ENCODE measurements at regions not wholly inside any gene's neighbourhood (a gene's known extent, or its start where the extent isn't known, plus 50 kb on each side); places are given as distances from the start of the nearest gene placed in this dataset.

DNA sequence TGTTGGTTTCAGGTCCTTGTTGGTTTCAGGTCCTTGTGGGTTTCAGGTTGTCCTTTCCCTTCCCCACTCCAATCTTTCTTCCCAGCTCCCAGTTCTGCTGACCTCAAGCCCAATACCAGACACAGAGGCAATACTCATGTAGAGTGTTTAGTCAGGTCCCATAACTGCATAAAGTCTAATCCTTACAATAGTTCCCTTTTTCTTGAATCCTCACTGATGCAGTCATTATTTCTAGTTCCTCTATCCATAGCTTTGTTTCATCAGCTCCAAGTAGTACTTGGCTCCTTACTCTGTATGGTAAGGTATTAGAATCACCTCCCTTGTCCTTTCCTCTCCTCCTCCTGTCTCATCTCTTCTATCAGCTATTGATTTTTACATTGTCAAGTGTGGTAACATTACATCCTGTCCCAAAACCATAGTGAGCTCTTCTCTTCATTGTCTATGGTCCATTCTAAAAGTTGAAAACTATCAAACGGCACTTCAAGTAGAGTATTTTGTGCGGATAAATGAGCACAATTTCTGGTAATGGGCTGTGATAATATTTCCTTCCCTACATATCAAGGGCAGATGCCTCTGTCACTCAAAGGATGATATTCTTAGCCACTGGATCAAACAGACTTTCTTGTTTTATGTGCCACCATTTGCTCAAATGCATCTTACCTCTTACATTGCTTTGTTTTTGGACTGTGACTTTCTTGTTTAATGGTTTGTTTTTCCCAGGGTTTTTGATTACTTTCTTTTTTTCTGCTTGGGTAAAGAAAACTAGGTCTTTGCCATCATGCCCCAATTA, 57.2 kb upstream of the JDP2 start:
- ChIA-PET POLR2A (no interaction called here), CTCF (interaction anchor here (0.8 to 1.4 kb wide), 4 partner anchors 9 to 119 kb away, joined by 3 read pairs; no protein-coding TSS in a partner anchor)
- Histone ChIP-seq H3K36me3 (ENCODE audit: control insufficient read depth, insufficient read depth, low read length) (no peaks in the 10 kb centered on the region), H3K4me3 (ENCODE audit: low read depth, low read length) (no peak overlapping the region), H3K27me3 (ENCODE audit: control insufficient read depth, insufficient read depth, low read length) (peaks cover 19% of the 10 kb centered on the region)
- no peak for DNase-seq (ENCODE audit: low read depth)
- TF ChIP-seq, protein P1, sequence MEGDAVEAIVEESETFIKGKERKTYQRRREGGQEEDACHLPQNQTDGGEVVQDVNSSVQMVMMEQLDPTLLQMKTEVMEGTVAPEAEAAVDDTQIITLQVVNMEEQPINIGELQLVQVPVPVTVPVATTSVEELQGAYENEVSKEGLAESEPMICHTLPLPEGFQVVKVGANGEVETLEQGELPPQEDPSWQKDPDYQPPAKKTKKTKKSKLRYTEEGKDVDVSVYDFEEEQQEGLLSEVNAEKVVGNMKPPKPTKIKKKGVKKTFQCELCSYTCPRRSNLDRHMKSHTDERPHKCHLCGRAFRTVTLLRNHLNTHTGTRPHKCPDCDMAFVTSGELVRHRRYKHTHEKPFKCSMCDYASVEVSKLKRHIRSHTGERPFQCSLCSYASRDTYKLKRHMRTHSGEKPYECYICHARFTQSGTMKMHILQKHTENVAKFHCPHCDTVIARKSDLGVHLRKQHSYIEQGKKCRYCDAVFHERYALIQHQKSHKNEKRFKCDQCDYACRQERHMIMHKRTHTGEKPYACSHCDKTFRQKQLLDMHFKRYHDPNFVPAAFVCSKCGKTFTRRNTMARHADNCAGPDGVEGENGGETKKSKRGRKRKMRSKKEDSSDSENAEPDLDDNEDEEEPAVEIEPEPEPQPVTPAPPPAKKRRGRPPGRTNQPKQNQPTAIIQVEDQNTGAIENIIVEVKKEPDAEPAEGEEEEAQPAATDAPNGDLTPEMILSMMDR (IDR thresholded peaks at IDR 0.05; ENCODE audit: insufficient read depth, low read depth, low read length) = no peak

DNA sequence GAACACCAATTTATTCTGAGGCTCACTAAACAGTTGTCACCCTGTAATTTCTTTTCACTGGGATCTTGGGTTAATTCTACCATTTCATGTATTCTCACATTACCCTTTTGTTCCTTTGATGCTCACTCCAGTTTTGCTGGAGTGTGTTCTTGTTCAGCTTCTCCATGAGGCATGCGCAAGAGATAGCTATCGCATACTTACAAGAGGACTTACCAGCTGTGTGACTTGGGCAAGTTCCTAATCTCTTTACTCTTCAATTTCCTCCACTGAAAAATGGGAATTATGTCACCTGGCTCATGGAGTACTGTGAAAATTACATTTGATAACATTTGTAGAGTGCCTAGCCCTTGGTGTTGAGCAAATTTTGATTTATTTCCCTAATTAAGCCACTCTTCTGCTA, 56.5 kb upstream of the JDP2 start:
- H3K36me3 ChIP-seq (ENCODE audit: control insufficient read depth, insufficient read depth, low read length) = no peaks in the 10 kb centered on the region
- no peak for DNase-seq (ENCODE audit: low read depth)
- ChIA-PET POLR2A (no interaction called here), CTCF (interaction anchor here (0.8 to 1.1 kb wide), 2 partner anchors 10 to 66 kb away, joined by 3 read pairs; no protein-coding TSS in a partner anchor)
- peaks cover 20% of the 10 kb centered on the region for H3K27me3 ChIP-seq (ENCODE audit: control insufficient read depth, insufficient read depth, low read length)
- no peak overlapping the region for H3K4me3 ChIP-seq (ENCODE audit: low read depth, low read length)
- TF ChIP-seq, protein P1 (IDR thresholded peaks at IDR 0.05; ENCODE audit: insufficient read depth, low read depth, low read length) = no peak

DNA sequence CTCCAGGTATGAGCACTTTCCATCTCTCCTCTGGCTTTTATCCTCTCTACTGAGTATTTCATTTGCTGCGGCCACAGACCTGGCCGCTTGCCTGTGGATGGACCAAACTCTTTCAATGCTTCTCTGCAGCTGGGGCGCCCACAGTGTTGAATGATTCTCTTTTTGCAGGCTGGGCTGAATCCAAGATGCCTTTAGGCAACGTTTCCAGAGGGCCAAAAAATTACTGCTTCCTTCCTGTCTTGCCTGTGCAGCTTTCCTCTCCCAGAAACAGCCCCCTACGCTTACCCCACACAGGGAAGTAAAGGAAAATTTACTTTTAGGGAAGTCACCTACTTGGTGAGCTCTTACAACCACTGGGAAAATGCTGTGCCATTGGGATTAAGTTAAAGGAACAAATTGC, 55.6 kb upstream of the JDP2 start:
- POLR2A ChIA-PET = no interaction called here
- Histone ChIP-seq H3K4me3 (ENCODE audit: low read depth, low read length) (no peak overlapping the region), H3K36me3 (ENCODE audit: control insufficient read depth, insufficient read depth, low read length) (no peaks in the 10 kb centered on the region), H3K27me3 (ENCODE audit: control insufficient read depth, insufficient read depth, low read length) (peaks cover 19% of the 10 kb centered on the region)
- CTCF ChIA-PET = interaction anchor here (0.7 to 0.9 kb wide), 2 partner anchors 17 to 108 kb away, joined by 3 to 4 read pairs; no protein-coding TSS in a partner anchor
- TF ChIP-seq, protein P1 (IDR thresholded peaks at IDR 0.05; ENCODE audit: insufficient read depth, low read depth, low read length) = no peak
- no peak for DNase-seq (ENCODE audit: low read depth)

DNA sequence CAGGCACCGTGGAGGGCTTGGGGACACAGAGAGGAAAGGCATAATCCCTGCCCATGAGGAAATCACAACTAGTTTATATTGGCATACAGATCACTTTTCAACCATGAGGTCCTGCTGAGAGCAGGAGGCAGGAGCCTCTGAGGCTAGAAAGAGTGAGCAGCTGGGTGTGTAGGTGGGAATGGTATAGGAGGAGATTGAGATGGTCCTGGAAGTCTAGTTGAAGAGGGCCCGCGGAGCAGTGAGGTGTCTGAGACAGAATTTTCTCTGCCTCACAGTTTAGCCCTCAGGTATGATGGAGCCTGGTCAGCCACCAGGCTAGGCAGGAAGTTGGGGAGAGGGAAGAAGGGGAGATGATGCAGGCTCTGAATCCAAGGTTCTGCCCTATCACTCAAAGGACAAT, 54.7 kb upstream of the JDP2 start:
- Histone ChIP-seq H3K27me3 (ENCODE audit: control insufficient read depth, insufficient read depth, low read length) (peaks cover 17% of the 10 kb centered on the region), H3K4me3 (ENCODE audit: low read depth, low read length) (no peak overlapping the region), H3K36me3 (ENCODE audit: control insufficient read depth, insufficient read depth, low read length) (no peaks in the 10 kb centered on the region)
- DNase-seq (ENCODE audit: low read depth) = no peak
- TF ChIP-seq, protein P1 (IDR thresholded peaks at IDR 0.05; ENCODE audit: insufficient read depth, low read depth, low read length) = no peak
- POLR2A ChIA-PET = no interaction called here
- CTCF ChIA-PET = no interaction called here

DNA sequence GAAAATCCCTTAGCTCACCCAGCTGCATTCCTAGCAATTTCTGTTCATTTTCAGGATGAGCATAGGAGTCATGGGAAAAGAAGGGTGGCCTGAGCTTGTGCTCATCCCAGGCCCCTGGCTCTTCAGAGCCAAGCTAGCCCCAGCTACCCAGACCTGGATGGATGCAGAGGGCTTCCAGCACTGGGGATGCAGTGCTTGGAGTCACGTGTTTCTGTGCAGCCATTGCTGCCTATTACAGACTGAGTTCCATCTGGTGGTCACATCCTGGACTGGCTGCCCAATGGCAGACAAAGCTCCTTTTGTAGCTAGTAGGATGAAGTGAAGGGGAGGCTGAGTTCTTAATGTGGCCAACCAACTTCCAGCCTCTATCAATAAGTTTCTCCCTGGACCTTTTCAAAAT, 54.2 kb upstream of the JDP2 start:
- DNase-seq (ENCODE audit: low read depth) = no peak
- TF ChIP-seq, protein P1 (IDR thresholded peaks at IDR 0.05; ENCODE audit: insufficient read depth, low read depth, low read length) = no peak
- ChIA-PET POLR2A (no interaction called here), CTCF (no interaction called here)
- Histone ChIP-seq H3K27me3 (ENCODE audit: control insufficient read depth, insufficient read depth, low read length) (peaks cover 17% of the 10 kb centered on the region), H3K36me3 (ENCODE audit: control insufficient read depth, insufficient read depth, low read length) (no peaks in the 10 kb centered on the region), H3K4me3 (ENCODE audit: low read depth, low read length) (no peak overlapping the region)

Measured in BJ (cell line).